MM.1S (cell line): ENCODE measurements at regions not wholly inside any gene's neighbourhood (a gene's known extent, or its start where the extent isn't known, plus 50 kb on each side); places are given as distances from the start of the nearest gene placed in this dataset.

Experiments
- CTCF ChIP-seq: fragments of 300-600 bp; sonication (generic); IDR thresholded peaks from 2 replicates; pipeline ENCODE4 v1.5.1; 2016; ENCODE audit warnings: antibody characterized with exemption, low read length, mixed read lengths
- EZH2 ChIP-seq: fragments of 300-600 bp; sonication (generic); optimal IDR thresholded peaks from 2 replicates; pipeline ENCODE3; 2017; ENCODE audit warnings: low read depth, mild to moderate bottlenecking, antibody characterized with exemption, low read length, mixed read lengths
- EZH2phosphoT487 ChIP-seq: fragments of 300-600 bp; sonication (generic); IDR thresholded peaks from 2 replicates; pipeline ENCODE4 v1.6.1; 2018; ENCODE audit warnings: antibody characterized with exemption, low read length

DNA sequence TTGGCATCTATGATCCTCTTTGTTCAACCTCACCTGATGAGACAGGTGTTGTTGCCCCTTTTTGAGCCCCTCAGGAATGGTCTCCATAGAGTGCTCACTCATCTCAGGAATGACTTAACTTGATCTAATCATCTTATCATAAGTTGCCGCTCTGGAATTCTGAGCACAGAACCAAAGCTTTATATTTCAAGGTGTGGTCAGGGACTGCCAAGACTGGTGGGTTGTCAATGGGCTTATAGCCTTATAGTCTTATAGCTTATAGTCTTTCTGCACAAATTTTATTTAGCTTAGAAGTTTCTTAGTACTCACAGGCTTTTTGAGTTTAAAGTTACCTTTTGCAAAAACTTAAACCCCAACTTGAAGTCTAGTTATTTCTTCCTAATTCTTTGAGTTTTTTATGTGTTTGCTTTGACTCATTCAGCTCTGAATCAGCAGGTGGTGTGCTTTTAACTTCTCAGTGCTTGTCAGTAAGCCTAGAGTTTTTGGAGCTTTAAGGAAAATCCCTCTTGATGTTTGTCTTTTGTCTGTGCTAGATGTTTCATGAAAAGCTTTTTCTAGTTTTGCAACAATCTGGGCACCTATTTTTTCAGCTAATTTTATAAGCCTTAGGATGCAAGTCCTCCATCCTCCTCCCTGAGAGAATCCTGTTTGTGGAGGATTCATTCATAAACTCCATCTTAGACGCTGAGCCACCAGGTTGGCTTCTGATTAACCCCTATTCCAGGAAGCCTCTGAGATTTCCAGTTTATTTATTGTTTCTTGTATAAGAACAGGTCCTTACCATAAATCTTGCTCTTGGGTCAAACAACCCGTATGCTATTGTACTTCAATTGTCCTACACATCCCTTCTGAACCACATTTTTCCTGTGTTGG is 72.3 kb upstream of the SSTR4 start:
- TF ChIP-seq EZH2phosphoT487 = no peak
- no peak for TF ChIP-seq EZH2
- no peak for TF ChIP-seq CTCF
